Upper lobe of right lung (tissue), 1 donor: ENCODE measurements at regions not wholly inside any gene's neighbourhood (a gene's known extent, or its start where the extent isn't known, plus 50 kb on each side); places are given as distances from the start of the nearest gene placed in this dataset.

ENCODE experiments used
- ATAC-seq: fragments of 200-7000 bp; cut with Tn5 transposase; one replicate; pipeline ENCODE4 v1.9.1; 2020; ENCODE audit warnings: mild to moderate bottlenecking, moderate library complexity
- DNase-seq: peaks from one replicate; pipeline ENCODE4 v3.0.0-alpha.2; 2020
- H3K27ac ChIP-seq: fragments of 200-600 bp; one replicate; pipeline ENCODE4 v1.8.0; 2022
- H3K27me3 ChIP-seq: fragments of 200-600 bp; one replicate; pipeline ENCODE4 v1.8.0; 2022; ENCODE audit warnings: mild to moderate bottlenecking
- H3K36me3 ChIP-seq: fragments of 200-600 bp; one replicate; pipeline ENCODE4 v1.8.0; 2022
- H3K4me1 ChIP-seq: fragments of 200-600 bp; one replicate; pipeline ENCODE4 v1.8.0; 2022
- H3K4me3 ChIP-seq: fragments of 200-600 bp; one replicate; pipeline ENCODE4 v1.8.0; 2022; ENCODE audit warnings: mild to moderate bottlenecking
- H3K9me3 ChIP-seq: fragments of 200-600 bp; one replicate; pipeline ENCODE4 v1.8.0; 2022
- CTCF ChIP-seq: fragments of 200-600 bp; IDR thresholded peaks from one replicate; pipeline ENCODE4 v1.8.0; 2022; ENCODE audit warnings: antibody characterized with exemption
- intact Hi-C: fragments of 100-400 bp; cut with DNase I; formaldehyde crosslinking; loops from one replicate; pipeline ENCODE4 v1.11.0; 2022
- donor health status: DM: no; HTN: yes; CAD: no; lungs with severe emphysema.

GRCh38 chr12:66903782-66904396, 225.0 kb upstream of the GRIP1 start:
- Histone ChIP-seq H3K27me3 (no peaks in the 10 kb centered on the region), H3K36me3 (no peaks in the 10 kb centered on the region), H3K4me1 (no peaks in the 10 kb centered on the region), H3K27ac (no peak overlapping the region), H3K9me3 (no peaks in the 10 kb centered on the region), H3K4me3 (no peak overlapping the region)
- no peak for ATAC-seq
- intact Hi-C loops: no loop called here
- DNase-seq: no peak
- no peak for TF ChIP-seq CTCF

- no peaks in the 10 kb centered on the region for H3K27me3 ChIP-seq
- no peaks in the 10 kb centered on the region for H3K4me1 ChIP-seq
- no peaks in the 10 kb centered on the region for H3K36me3 ChIP-seq
- H3K4me3 ChIP-seq: no peak overlapping the region
- DNase-seq: no peak
- no peak for TF ChIP-seq CTCF
- intact Hi-C loops: no loop called here
- H3K9me3 ChIP-seq: no peaks in the 10 kb centered on the region
- no peak overlapping the region for H3K27ac ChIP-seq
- ATAC-seq: no peak
These were observed 226.3 kb upstream of the GRIP1 start for GRCh38 chr12:66905201-66905600.

GRCh38 chr12:66910366-66910974, 231.6 kb upstream of the GRIP1 start:
- no peak overlapping the region for H3K27ac ChIP-seq
- TF ChIP-seq CTCF: no peak
- H3K4me3 ChIP-seq: no peak overlapping the region
- H3K36me3 ChIP-seq: no peaks in the 10 kb centered on the region
- ATAC-seq (no peak), DNase-seq (no peak)
- H3K27me3 ChIP-seq: no peaks in the 10 kb centered on the region
- H3K4me1 ChIP-seq: no peaks in the 10 kb centered on the region
- intact Hi-C loops: no loop called here
- H3K9me3 ChIP-seq: no peaks in the 10 kb centered on the region

- Histone ChIP-seq H3K27me3 (no peaks in the 10 kb centered on the region), H3K27ac (no peak overlapping the region), H3K4me3 (no peak overlapping the region), H3K36me3 (no peaks in the 10 kb centered on the region), H3K4me1 (no peaks in the 10 kb centered on the region), H3K9me3 (no peaks in the 10 kb centered on the region)
- intact Hi-C loops: no loop called here
- TF ChIP-seq CTCF: no peak
- no peak for ATAC-seq
- DNase-seq: no peak
These were observed 236.5 kb upstream of the GRIP1 start for GRCh38 chr12:66915306-66915904.

- H3K36me3 ChIP-seq: no peaks in the 10 kb centered on the region
- H3K4me1 ChIP-seq: no peaks in the 10 kb centered on the region
- TF ChIP-seq CTCF: no peak
- DNase-seq (no peak), ATAC-seq (no peak)
- no peak overlapping the region for H3K27ac ChIP-seq
- no peaks in the 10 kb centered on the region for H3K27me3 ChIP-seq
- no peaks in the 10 kb centered on the region for H3K9me3 ChIP-seq
- H3K4me3 ChIP-seq: no peak overlapping the region
- intact Hi-C loops: no loop called here
These were observed 237.3 kb upstream of the GRIP1 start for GRCh38 chr12:66916189-66916588.
